Natural killer cell treated with Interleukin-12 subunit alpha and Interleukin-12 subunit beta and Interleukin-15 and Interleukin-18, amount 100 ng/mL, for 72 hours (primary cell): ENCODE measurements at regions not wholly inside any gene's neighbourhood (a gene's known extent, or its start where the extent isn't known, plus 50 kb on each side); places are given as distances from the start of the nearest gene placed in this dataset.

Source experiments
- ATAC-seq, 2 donors: fragments of 150-1000 bp; cut with Tn5 transposase in 1 of 2; sonication (Bioruptor Pico), chemical (Tn5 transposase) in 1 of 2; 2 replicates each; pipeline ENCODE4 v1.10.0; 2021
- DNase-seq: peaks from one replicate; pipeline ENCODE4 v3.0.0; 2022; ENCODE audit warnings: low spot score
- H3K27ac Mint-ChIP-seq, 2 donors: 1 replicate in 1 of 2; 2 replicates in 1 of 2; pipeline ENCODE4 v1.8.0; 2022; ENCODE audit warnings: mixed read lengths in 2 of 2, mild to moderate bottlenecking in 1 of 2, moderate library complexity in 1 of 2
- H3K27me3 Mint-ChIP-seq, 2 donors: 1 replicate in 1 of 2; 2 replicates in 1 of 2; pipeline ENCODE4 v1.8.0; 2022; ENCODE audit warnings: mixed read lengths in 2 of 2
- H3K36me3 Mint-ChIP-seq: one replicate; pipeline ENCODE4 v1.8.0; 2022; ENCODE audit warnings: mixed read lengths
- H3K4me1 Mint-ChIP-seq, 2 donors: 1 replicate in 1 of 2; 2 replicates in 1 of 2; pipeline ENCODE4 v1.8.0; 2022; ENCODE audit warnings: low read depth in 2 of 2, mixed read lengths in 2 of 2, mild to moderate bottlenecking in 1 of 2
- H3K4me3 Mint-ChIP-seq: one replicate; pipeline ENCODE4 v1.8.0; 2022; ENCODE audit warnings: mixed read lengths
- H3K9me3 Mint-ChIP-seq: 2 replicates; pipeline ENCODE4 v1.8.0; 2022; ENCODE audit warnings: mixed read lengths

DNA sequence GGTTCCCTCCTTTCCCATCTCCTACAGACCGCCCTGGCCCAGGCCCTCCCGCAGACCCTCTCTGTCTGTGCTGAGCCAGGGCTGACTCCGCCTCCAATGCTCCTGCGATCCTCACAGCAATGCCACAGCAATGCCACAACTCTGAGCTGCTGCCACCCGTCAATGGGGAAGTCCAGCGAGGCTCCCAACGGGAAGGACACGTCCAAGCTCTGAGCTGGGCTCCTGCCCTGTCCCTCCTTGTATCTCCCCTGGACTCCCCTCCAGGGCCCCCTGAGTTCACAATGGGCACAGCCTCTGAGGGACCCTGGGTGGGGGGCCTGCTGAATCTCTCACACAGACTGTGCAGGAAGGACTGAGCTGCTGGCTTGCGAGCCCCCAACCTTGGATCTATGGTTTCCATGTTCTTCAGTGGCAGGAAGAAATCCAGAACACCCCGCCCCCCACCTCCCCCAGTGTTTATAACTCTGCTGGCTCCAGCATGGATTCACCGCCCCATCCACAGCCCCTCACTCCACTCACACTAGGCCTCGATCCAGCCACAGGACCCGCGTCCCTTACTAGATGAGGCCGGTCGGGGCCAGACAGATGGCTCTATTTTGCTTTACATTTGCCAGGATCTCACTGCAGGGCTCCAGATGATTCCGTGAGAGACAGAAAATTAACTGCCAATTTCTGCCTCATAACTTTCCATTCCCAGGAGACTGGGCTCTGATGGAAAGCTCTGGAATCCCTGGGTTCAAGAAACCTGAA lies 338.0 kb downstream of the MATN1 start:
- H3K27me3 Mint-ChIP-seq = peaks cover 15 to 21% of the 10 kb centered on the region in 2 donors
- no peak overlapping the region for H3K27ac Mint-ChIP-seq
- no peak overlapping the region for H3K4me3 Mint-ChIP-seq

DNA sequence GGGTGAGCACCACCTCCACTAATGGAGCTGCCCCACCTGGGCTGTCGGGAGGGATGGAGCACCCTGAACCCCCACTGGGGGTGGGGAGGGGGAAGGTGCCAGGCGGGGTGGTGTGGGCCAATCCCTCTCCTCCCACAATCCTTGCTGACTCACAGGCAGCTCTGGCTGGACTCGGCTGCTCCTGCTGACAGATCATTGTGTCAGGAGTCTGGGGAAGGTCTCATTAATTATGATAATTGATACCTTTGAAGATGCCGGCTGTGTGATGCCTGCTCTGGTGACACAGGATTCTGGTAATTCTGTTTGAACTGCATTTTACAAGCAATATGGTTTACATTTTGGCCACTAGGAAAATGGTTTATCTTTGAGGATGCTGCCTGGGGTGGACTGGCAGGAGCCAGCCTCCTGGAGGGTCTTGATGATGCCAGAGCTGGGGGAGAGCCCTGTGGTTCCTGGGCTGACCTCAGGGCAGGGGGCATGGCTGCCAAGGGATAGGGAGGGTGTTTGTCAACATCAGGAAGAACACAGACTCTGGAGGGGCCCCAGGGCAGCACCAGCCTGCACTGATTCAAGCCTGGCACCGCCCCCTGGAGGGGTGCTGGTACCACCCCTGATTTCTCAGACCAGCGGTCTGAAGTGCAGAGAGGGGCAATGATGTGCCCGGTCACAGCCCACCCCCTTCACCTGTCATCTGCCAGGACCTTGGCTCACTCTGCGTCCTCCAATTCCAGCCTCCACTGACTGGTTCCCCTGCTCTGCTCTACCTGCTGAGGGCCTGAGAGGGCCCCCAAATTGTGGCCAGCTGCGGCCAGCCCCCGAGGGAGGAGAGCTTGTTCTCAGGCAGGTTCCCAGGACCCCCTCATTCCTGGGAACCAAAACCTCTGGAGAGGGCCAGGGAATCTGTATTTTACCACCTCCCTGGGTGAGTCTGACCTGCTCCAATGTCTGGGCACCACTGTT lies 338.8 kb downstream of the MATN1 start:
- Mint-ChIP-seq H3K4me3 (no peak overlapping the region), H3K9me3 (no peaks in the 10 kb centered on the region), H3K4me1 (no peaks in the 10 kb centered on the region), H3K27me3 (peaks cover 9 to 14% of the 10 kb centered on the region in 2 donors), H3K36me3 (no peaks in the 10 kb centered on the region), H3K27ac (no peak overlapping the region)
- DNase-seq (peak; percentile 34), ATAC-seq (no peak)

More for the DNA sequence above, 338.0 kb downstream of the MATN1 start:
- DNase-seq (no peak), ATAC-seq (no peak)
- H3K9me3 Mint-ChIP-seq = no peaks in the 10 kb centered on the region
- H3K4me1 Mint-ChIP-seq = no peaks in the 10 kb centered on the region
- no peaks in the 10 kb centered on the region for H3K36me3 Mint-ChIP-seq

GRCh38 chr1:30383221-30383711 lies 340.1 kb downstream of the MATN1 start:
- H3K27ac Mint-ChIP-seq = no peak overlapping the region
- H3K27me3 Mint-ChIP-seq = peaks cover 8 to 14% of the 10 kb centered on the region in 2 donors
- H3K4me1 Mint-ChIP-seq = no peaks in the 10 kb centered on the region
- H3K4me3 Mint-ChIP-seq = no peak overlapping the region
- DNase-seq (peak; percentile 54), ATAC-seq (no peak)
- no peaks in the 10 kb centered on the region for H3K36me3 Mint-ChIP-seq
- H3K9me3 Mint-ChIP-seq = no peaks in the 10 kb centered on the region

DNA sequence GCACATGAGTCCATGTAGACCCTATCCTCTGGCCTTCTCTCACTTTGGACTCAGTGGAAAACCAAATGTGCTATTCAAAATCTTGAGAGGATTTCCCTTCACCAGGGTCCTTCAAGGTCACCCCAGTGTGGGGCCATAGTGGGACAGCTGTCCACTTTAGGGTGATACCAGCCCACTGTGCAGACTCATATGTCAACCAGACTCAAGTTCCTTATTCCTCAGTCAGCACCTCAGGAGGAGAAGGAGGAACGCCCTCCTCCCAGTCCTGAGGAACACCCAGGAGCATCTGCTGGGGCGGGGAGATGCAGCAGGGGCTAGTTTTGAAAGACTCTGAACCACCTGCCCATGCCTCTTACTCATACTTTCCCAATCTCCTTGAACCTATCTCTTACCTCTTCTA lies 340.9 kb downstream of the MATN1 start:
- no peak for ATAC-seq
- Mint-ChIP-seq H3K9me3 (no peaks in the 10 kb centered on the region), H3K27ac (no peak overlapping the region), H3K4me1 (no peaks in the 10 kb centered on the region), H3K4me3 (no peak overlapping the region), H3K27me3 (peaks cover 5 to 14% of the 10 kb centered on the region in 2 donors), H3K36me3 (no peaks in the 10 kb centered on the region)
- peak; percentile 47 for DNase-seq

DNA sequence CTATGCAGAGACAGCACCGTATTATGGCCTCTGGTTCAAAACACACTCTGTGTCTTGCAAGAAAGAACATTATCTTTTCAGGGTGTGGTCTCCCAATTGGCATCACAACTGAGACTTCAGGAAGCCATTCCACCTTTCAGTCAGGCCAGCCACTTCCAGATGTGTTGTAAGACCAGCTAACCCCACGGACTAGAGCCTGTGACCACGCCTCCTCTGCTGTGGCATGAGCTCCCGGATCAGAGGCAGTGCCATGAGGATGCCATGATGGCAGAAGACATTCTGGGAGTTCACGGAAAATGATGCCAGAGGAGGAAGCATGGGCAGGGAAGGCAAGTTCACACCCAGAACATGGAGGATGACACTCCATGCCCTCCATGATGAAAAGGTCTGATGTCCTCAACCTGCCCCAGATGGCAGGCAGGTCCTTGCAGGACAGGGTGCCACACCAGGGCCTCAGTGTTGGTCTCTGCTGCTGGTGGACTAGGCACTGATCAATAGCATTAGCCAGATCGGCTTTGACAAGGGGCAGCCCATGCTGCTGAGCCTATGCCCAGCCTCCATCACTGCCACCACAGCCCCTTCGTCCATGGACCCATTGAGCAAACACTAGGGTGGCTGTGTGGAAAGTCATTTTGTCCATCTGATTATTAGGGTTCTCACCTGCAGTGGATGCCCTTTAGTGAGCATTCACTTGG lies 341.6 kb downstream of the MATN1 start:
- DNase-seq (peak; percentile 6), ATAC-seq (no peak)
- no peaks in the 10 kb centered on the region for H3K4me1 Mint-ChIP-seq
- H3K36me3 Mint-ChIP-seq = no peaks in the 10 kb centered on the region
- H3K27me3 Mint-ChIP-seq = peaks cover 5 to 14% of the 10 kb centered on the region in 2 donors
- no peak overlapping the region for H3K27ac Mint-ChIP-seq
- H3K9me3 Mint-ChIP-seq = no peaks in the 10 kb centered on the region
- no peak overlapping the region for H3K4me3 Mint-ChIP-seq

GRCh38 chr1:30381266-30381665 lies 342.1 kb downstream of the MATN1 start:
- DNase-seq = peak; percentile 22
- Mint-ChIP-seq H3K27ac (no peak overlapping the region), H3K4me3 (no peak overlapping the region), H3K4me1 (no peaks in the 10 kb centered on the region), H3K36me3 (no peaks in the 10 kb centered on the region), H3K27me3 (peaks cover 7 to 14% of the 10 kb centered on the region in 2 donors), H3K9me3 (no peaks in the 10 kb centered on the region)
- ATAC-seq = no peak

- H3K4me1 Mint-ChIP-seq = no peaks in the 10 kb centered on the region
- no peaks in the 10 kb centered on the region for H3K9me3 Mint-ChIP-seq
- no peak overlapping the region for H3K4me3 Mint-ChIP-seq
- H3K27me3 Mint-ChIP-seq = peaks cover 11 to 14% of the 10 kb centered on the region in 2 donors
- no peaks in the 10 kb centered on the region for H3K36me3 Mint-ChIP-seq
- no peak overlapping the region for H3K27ac Mint-ChIP-seq
- ATAC-seq (no peak), DNase-seq (no peak)
Observed at GRCh38 chr1:30380625-30380984, 342.8 kb downstream of the MATN1 start.

DNA sequence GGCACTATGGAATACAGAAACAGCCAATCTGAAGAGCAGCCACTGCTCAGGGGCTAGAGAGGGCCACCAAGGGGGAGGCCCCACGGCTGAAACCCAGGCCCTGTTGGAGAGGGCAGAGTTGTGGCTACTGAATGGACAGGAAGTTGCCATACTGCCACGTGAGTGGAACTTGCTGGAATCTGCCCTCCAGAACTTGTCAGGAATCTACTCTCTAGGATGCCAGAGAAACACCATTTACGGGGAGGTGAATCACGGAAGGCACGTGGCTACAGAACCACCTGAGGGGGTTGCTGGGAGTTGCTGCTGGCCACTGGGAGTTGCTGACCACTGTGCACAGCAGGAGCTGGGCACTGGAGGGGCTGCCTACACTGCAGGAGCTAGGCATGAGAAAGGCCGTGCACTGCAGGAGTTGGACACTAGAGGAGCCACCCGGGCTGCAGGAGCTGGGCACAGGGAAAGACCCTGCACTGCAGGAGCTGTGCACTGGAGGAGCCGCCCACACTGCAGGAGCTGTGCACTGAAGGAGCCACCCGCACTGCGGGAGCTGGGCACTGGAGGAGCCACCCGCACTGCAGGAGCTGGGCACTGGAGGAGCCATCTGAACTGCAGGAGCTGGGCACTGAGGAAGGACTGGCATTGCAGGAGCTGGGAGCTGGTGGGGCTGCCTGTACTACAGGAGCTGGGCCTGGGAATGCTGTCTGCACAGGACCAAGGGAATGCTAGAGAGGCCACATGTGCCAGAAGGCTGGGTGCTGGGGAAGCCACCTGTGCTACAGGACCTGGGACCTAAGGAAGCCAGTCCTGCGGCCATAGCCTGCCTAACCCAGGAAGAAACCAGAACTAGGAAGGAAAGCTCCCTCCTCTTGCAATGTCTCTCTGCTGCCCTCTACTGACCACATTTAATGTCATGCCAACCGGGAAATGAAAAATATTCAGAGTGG lies 343.4 kb downstream of the MATN1 start:
- H3K27ac Mint-ChIP-seq = no peak overlapping the region
- H3K36me3 Mint-ChIP-seq = no peaks in the 10 kb centered on the region
- H3K27me3 Mint-ChIP-seq = peaks cover 11 to 14% of the 10 kb centered on the region in 2 donors
- peak; percentile 65 for DNase-seq
- H3K4me3 Mint-ChIP-seq = no peak overlapping the region
- peak; percentile 30 to 34 for ATAC-seq
- H3K4me1 Mint-ChIP-seq = no peaks in the 10 kb centered on the region
- no peaks in the 10 kb centered on the region for H3K9me3 Mint-ChIP-seq

GRCh38 chr1:30378991-30379581 lies 344.3 kb downstream of the MATN1 start:
- no peaks in the 10 kb centered on the region for H3K36me3 Mint-ChIP-seq
- DNase-seq (peak; percentile 60), ATAC-seq (no peak)
- peaks cover 11 to 14% of the 10 kb centered on the region in 2 donors for H3K27me3 Mint-ChIP-seq
- H3K4me3 Mint-ChIP-seq = no peak overlapping the region
- H3K9me3 Mint-ChIP-seq = no peaks in the 10 kb centered on the region
- H3K27ac Mint-ChIP-seq = no peak overlapping the region
- H3K4me1 Mint-ChIP-seq = no peaks in the 10 kb centered on the region

DNA sequence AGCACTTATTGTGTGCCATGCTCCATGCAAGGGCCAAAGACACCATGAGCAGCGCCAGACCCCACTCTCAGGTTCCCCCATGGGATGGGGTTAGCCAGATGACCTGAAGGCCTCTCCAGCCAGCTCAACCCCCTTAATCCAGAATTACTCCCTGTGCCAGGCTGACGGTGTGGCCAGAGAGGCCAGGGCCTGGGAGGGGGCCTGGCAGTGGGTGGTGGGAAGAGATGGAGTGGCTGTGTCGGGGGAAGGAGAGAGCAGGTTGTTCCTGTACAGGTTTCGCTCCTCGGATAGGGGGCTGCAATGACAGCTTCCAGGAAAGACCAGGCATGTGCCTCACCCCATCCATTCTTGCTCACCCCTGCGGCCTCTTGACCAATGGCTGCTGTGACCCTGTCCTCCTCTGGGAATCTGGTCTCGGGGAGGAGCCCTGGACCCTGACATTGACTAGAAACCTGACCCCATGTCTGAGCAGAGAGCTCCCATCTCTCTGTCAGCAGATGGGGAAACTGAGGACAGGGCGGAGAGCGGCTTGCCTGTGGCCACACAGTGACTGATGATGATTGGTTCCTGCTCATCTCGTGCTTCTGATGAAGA lies 345.3 kb downstream of the MATN1 start:
- H3K36me3 Mint-ChIP-seq = no peaks in the 10 kb centered on the region
- ATAC-seq (no peak), DNase-seq (no peak)
- H3K9me3 Mint-ChIP-seq = no peaks in the 10 kb centered on the region
- H3K4me1 Mint-ChIP-seq = no peaks in the 10 kb centered on the region
- peaks cover 9 to 11% of the 10 kb centered on the region in 2 donors for H3K27me3 Mint-ChIP-seq
- H3K4me3 Mint-ChIP-seq = no peak overlapping the region
- no peak overlapping the region for H3K27ac Mint-ChIP-seq

- ATAC-seq (no peak), DNase-seq (no peak)
- Mint-ChIP-seq H3K4me1 (no peaks in the 10 kb centered on the region), H3K9me3 (no peaks in the 10 kb centered on the region), H3K27me3 (peaks cover 2 to 11% of the 10 kb centered on the region in 2 donors), H3K4me3 (no peak overlapping the region), H3K36me3 (no peaks in the 10 kb centered on the region), H3K27ac (no peak overlapping the region)
Observed at GRCh38 chr1:30377230-30378002, 346.0 kb downstream of the MATN1 start.
